Occipital lobe (tissue), 1 donor: ENCODE measurements at regions not wholly inside any gene's neighbourhood (a gene's known extent, or its start where the extent isn't known, plus 50 kb on each side); places are given as distances from the start of the nearest gene placed in this dataset.

Experiments used
- DNase-seq: peaks from one replicate; lab custom pipeline; 2025; lab: John Stamatoyannopoulos, UW

DNA sequence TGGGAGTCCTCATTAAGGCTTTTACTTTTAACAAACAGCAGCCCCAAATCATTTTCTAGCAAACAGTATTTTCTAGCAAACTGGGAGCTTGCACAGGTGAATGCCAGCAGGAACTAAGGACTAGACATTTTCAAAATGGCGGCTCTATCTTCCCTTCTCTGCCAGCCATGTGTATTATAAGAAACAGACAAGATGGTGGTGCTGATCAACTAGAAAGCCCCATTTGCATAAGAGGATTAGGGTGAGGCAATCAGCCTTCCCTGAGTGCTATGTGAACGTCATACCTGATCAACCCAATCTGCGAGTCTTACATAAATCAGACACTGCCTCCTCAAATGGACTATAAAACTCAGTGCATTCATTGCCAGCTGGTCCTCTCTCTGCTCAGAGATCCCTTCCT, 479.6 kb downstream of the IPMK start:
- DNase-seq, result no peak

GRCh38 chr10:57786850-57787750, 480.6 kb downstream of the IPMK start:
- no peak for DNase-seq

- DNase-seq, result no peak
Measured at GRCh38 chr10:57786331-57786730, 481.4 kb downstream of the IPMK start.

DNA sequence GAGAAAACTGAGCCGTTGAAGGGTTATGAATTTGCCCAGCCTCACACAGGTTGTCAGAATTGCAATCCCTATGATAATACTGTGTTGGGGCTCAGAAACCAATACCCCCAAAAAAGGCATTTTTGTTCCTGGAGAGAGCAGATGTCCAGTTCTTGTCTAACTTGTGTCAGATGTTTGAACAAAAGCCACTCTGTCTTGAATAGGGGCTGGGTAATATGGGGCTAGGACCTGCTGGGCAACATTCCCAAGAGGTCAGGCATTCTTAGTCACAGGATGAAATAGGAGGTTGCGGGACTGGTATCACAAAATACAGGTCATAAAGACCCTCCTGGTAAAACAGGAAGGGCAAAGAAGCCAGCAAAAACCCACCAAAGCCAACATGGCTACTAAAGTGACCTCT, 482.1 kb downstream of the IPMK start:
- DNase-seq, result no peak

- no peak for DNase-seq
Measured at GRCh38 chr10:57785068-57785467, 482.6 kb downstream of the IPMK start.

- no peak for DNase-seq
Measured at GRCh38 chr10:57776688-57777432, 490.8 kb downstream of the IPMK start.

GRCh38 chr10:57775250-57775649, 492.4 kb downstream of the IPMK start:
- no peak for DNase-seq

DNA sequence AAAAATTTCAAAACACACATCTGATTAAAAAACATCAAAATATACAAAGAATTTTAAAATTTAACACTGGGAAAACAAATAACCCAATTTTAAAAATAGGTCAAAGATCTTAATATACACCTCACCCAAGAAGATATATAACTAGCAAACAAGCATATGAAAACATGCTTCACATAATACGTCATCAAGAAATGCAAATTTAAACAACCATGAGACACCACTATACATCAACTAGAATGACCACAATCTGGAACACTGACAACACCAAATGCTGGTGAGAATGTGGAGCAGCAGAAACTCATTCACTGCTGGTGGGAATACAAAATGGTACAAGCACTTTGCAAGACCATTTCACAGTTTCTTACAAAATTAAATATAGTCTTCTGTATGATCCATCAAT, 498.4 kb downstream of the IPMK start:
- no peak for DNase-seq

DNA sequence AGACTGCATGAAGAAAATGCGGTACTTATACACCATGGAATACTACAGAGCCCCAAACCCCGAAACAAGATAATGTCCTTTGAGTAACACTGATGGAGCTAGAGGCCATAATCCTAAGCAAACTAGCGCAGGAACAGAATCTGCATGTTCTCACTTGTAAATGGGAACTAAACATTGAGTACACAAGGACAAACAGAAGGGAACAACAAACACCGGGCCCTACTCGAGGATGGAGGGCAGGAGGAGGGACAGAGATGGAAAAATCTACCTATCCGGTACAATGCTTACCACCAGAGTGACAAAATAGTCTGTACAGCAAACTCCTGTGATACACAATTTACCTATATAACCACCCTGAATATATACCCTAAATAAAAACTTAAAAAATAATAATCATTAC, 507.9 kb downstream of the IPMK start:
- no peak for DNase-seq

DNA sequence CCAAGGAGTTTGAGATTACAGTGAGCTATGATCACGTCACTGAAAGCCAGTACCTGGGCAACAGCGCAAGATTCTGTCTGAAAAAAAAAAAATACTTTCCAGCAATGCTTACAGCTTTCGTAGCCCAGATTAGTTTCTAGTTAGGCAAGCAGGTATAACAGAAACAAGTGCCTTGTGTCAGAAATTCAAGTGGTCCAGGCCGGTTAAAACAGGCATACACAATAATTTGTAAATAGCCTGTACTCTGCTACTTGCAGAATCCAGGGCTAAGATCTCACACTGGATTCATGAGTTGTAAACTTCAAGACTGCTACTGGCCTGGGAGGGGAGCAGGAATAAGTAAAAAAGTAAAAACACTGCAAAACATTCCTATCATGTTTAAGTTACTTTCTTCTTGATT, 512.9 kb downstream of the IPMK start:
- DNase-seq, result no peak

DNA sequence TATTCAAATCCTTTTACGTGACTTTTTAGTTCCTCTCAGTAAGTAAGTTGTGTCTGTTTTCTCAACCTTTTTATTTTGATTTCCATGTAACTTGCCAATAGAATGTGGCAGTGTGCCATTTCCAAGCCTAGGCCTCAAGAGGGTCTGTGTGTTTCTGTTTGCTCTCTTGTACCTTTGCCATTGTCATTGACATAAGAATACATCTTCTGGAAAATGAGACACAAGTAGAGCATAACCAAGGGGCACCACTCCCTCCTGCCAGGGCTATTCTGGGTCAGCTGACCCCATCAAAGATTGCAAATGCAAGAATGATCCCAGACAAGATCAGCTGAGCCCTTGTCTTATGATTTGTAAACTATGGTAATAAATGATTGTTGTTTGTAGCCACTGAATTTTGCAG, 524.0 kb downstream of the IPMK start:
- DNase-seq, result no peak

- no peak for DNase-seq
Measured at GRCh38 chr10:57741751-57742150, 525.9 kb downstream of the IPMK start.

DNA sequence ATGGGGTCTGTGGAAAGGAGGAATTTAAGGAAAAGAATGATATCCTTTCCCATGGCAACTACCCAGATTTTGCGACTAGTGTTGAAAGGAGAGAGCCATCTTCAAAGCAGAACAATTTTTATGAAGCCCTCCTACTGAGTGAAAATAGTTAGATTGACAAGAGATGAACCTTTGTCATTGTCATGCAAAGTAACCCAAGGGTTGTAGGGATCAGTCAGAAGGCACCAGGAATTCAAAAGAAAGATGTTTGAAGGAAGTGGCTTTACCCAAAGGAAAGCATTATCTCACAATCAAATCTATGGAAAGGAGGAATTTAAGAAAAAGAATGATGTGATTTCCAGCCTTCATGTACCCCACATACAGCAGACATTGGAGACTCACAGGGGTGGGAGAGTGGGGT, 544.4 kb downstream of the IPMK start:
- DNase-seq, result no peak

- no peak for DNase-seq
Measured at GRCh38 chr10:57716884-57717283, 550.8 kb downstream of the IPMK start.

DNA sequence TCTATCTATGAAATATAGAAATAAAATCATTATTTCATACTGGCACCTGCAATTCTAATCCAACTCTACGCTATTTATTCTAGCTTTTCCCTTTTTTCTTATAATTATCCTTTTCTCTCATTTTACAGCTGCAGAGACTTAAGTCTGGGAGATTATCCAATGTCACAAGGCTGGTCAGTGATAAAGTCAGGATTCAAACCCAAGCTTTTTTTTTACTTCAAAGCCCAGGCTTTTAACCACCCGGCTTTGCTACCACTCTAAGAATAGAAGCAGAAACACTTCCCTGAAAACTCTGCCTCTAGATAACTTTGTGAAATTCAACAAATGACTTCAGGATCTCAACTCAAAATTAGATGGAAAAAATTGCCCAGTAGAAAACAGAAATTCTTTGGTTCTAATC, 552.5 kb downstream of the IPMK start:
- no peak for DNase-seq

- no peak for DNase-seq
Measured at GRCh38 chr10:57707300-57707658, 560.4 kb downstream of the IPMK start.

GRCh38 chr10:57706576-57707299, 561.0 kb downstream of the IPMK start:
- DNase-seq, result no peak

GRCh38 chr10:57706016-57706415, 561.7 kb downstream of the IPMK start:
- no peak for DNase-seq

DNA sequence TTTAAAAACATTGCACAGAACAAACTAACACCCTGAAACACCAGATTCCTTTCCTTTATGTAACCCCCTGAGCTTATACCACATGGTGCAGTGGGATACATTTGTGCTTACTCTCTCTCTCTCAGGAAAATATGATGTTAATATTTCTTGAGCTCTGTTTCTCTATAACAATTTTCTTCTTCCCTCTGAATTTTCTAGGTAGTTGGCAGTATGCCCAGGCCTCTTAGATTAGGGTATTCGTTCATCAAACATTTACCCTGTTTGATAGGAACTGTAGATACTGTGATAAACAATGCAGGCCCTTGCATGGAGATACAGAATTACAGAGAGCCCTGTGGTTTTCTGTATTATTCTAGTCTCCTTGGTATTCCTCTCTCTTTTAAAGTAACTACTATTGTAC, 567.8 kb downstream of the IPMK start:
- DNase-seq, result no peak

DNA sequence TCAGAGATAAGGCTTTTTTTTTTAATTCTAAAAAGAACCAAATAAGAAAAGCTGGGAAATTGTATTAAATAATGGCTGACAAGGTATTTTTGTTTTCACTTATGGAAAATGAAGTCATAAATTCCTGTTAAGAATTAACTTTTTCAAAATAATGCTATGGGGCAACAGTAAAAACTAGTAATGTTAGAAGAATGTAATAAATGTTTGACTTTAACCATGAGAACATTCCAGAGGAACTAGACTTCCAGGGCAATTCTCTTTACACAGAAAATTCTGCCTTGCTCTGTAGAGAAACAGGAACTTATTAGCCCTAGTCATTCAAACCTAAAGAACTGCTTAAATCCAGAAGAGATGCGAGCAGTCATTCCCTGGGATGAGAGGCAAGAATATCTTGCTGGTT, 571.1 kb downstream of the IPMK start:
- no peak for DNase-seq

DNA sequence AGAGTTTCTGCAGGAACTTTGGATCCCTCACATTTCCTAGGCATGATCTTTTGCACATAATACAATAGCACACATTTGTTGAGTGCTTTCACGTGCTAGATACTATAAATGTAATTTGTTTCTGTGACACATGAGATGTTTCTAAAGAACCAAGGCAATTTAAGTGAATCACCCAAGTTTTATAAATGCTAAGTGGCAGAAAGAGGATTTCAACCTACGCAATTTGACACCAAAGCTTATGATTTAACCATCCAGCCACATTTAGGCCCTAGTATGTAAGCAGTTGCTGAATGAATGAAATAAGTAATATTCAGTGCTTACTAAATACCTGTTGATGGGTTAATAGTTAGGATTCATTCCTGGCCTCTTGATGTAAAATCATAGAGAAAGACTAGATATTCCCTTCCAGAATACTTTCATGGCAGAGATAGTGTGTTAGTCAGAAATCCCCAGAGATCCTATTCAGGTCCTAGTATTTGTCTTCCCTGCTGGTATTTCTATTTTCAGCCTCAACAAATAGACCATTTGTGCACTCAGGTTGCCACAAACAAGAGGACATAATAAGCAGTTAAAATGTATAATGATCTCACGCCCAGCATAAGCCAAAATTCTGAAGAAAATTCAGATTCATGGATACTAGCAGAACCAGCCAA, 572.6 kb downstream of the IPMK start:
- DNase-seq, result no peak
